HCT116 (cell line): ENCODE measurements at regions not wholly inside any gene's neighbourhood (a gene's known extent, or its start where the extent isn't known, plus 50 kb on each side); places are given as distances from the start of the nearest gene placed in this dataset.

Experiments used
- ATAC-seq: fragments of 200-7000 bp; cut with Tn5 transposase; 2 replicates; pipeline ENCODE4 v1.9.1; 2020; ENCODE audit warnings: mild to moderate bottlenecking, moderate library complexity
- BruUV-seq: library from RNA; stranded (reverse); fragments of 400-500 nt; replicated peaks from 2 replicates; lab custom pipeline; 2021; lab: Mats Ljungman, UMichigan
- CTCF ChIA-PET: fragments of 300-600 bp; sonication (Branson Sonifier 250); formaldehyde crosslinking; loops from one replicate; lab custom pipeline; 2021; ENCODE audit warnings: antibody characterized with exemption; lab: Charles Lee
- POLR2A ChIA-PET: fragments of 300-600, 350-600 bp; sonication (Branson Sonifier 250); formaldehyde crosslinking; loops from one replicate; lab custom pipeline; 2021; ENCODE audit warnings: antibody characterized with exemption; lab: Charles Lee
- RAD21 ChIA-PET, 2 experiments: fragments of 300-600 bp; sonication (Branson Sonifier 250); formaldehyde crosslinking; loops; one replicate each; lab custom pipeline; 2023; ENCODE audit warnings: low total read pairs in 2 of 2; ENCODE audit not compliant: uncharacterized antibody in 2 of 2, unreplicated experiment in 2 of 2, low non-redundant PET in 1 of 2; lab: Charles Lee
- DNase-seq: peaks from one replicate; pipeline ENCODE4 v3.0.0-alpha.2; 2010; ENCODE audit warnings: low read depth, low spot score
- H2AFZ ChIP-seq: fragments of 200-600 bp; shearing (Covaris generic), sonication (generic); 2 replicates; pipeline ENCODE4 v1.6.1; 2017; ENCODE audit warnings: low read depth, mixed run types, mixed read lengths, antibody characterized with exemption, low read length; ENCODE audit not compliant: poor library complexity, severe bottlenecking
- H3K27ac ChIP-seq: 2 replicates; pipeline ENCODE4 v1.5.1; 2012; ENCODE audit warnings: low read depth, low read length
- H3K27me3 ChIP-seq: fragments of 200-600 bp; sonication (generic); 2 replicates; pipeline ENCODE4 v1.6.1; 2016; ENCODE audit warnings: mixed run types, low read length, mixed read lengths; ENCODE audit not compliant: insufficient read depth
- H3K36me3 ChIP-seq, 2 experiments: fragments of 200-500 bp in 1 of 2; fragments of 200-600 bp in 1 of 2; sonication (Bioruptor generic) in 1 of 2; sonication (generic) in 1 of 2; 2 replicates each; pipeline versions ENCODE4 v1.5.1 to v1.6.1; 2014 to 2016; ENCODE audit warnings: low read length in 2 of 2, inconsistent platforms in 1 of 2, mixed read lengths in 1 of 2, mixed run types in 1 of 2; ENCODE audit not compliant: insufficient read depth in 2 of 2, control insufficient read depth in 1 of 2
- H3K4me1 ChIP-seq, 2 experiments: fragments of 200-600 bp in 1 of 2; sonication (generic) in 1 of 2; 2 replicates each; pipeline versions ENCODE4 v1.5.1 to v1.6.1; 2012 to 2017; ENCODE audit warnings: low read length in 2 of 2, inconsistent platforms in 1 of 2, mild to moderate bottlenecking in 1 of 2, mixed read lengths in 1 of 2, mixed run types in 1 of 2, moderate library complexity in 1 of 2; ENCODE audit not compliant: insufficient read depth in 2 of 2, control insufficient read depth in 1 of 2
- H3K4me2 ChIP-seq: fragments of 200-600 bp; sonication (generic); 2 replicates; pipeline ENCODE4 v1.6.1; 2017; ENCODE audit warnings: mixed run types, low read length, mixed read lengths
- H3K4me3 ChIP-seq, 2 experiments: fragments of 200-600 bp in 1 of 2; sonication (generic) in 1 of 2; replicated peaks in 1 of 2; 2 replicates each; pipeline ENCODE4 v1.5.1; 2011 to 2016; ENCODE audit warnings: low read length in 2 of 2, control low read depth in 1 of 2, low read depth in 1 of 2, mild to moderate bottlenecking in 1 of 2, mixed read lengths in 1 of 2, mixed run types in 1 of 2
- H3K79me2 ChIP-seq: fragments of 200-600 bp; sonication (generic); 2 replicates; pipeline ENCODE4 v1.6.1; 2017; ENCODE audit warnings: mild to moderate bottlenecking, mixed run types, low read length, moderate library complexity, mixed read lengths; ENCODE audit not compliant: insufficient read depth
- H3K9ac ChIP-seq: fragments of 200-600 bp; sonication (generic); 2 replicates; pipeline ENCODE4 v1.6.1; 2016; ENCODE audit warnings: low read length, mixed read lengths
- H3K9me2 ChIP-seq: fragments of 200-600 bp; sonication (generic), shearing (Covaris generic); 2 replicates; pipeline ENCODE4 v1.6.1; 2017; ENCODE audit warnings: mixed run types, mild to moderate bottlenecking, moderate library complexity; ENCODE audit not compliant: insufficient read depth
- H3K9me3 ChIP-seq, 2 experiments: fragments of 200-500 bp in 1 of 2; fragments of 200-600 bp in 1 of 2; sonication (Bioruptor generic) in 1 of 2; sonication (generic) in 1 of 2; 2 replicates each; pipeline ENCODE4 v1.6.1; 2014 to 2017; ENCODE audit warnings: low read length in 2 of 2, mixed read lengths in 2 of 2, inconsistent platforms in 1 of 2, low read depth in 1 of 2, mild to moderate bottlenecking in 1 of 2, mixed run types in 1 of 2, moderate library complexity in 1 of 2; ENCODE audit not compliant: control insufficient read depth in 1 of 2, insufficient read depth in 1 of 2
- H4K20me1 ChIP-seq: fragments of 200-600 bp; sonication (generic), shearing (Covaris generic); 2 replicates; pipeline ENCODE4 v1.6.1; 2017; ENCODE audit warnings: mixed run types, mild to moderate bottlenecking, moderate library complexity; ENCODE audit not compliant: insufficient read depth
- ATF3 ChIP-seq: IDR thresholded peaks from 2 replicates; pipeline ENCODE4 v1.6.1; 2012
- CBX3 ChIP-seq: IDR thresholded peaks from 2 replicates; pipeline ENCODE4 v1.6.1; 2012; ENCODE audit warnings: low read depth
- CEBPB ChIP-seq: IDR thresholded peaks from 2 replicates; pipeline ENCODE4 v1.6.1; 2012; ENCODE audit warnings: low read depth
- ELF1 ChIP-seq: IDR thresholded peaks from 2 replicates; pipeline ENCODE4 v1.6.1; 2012; ENCODE audit warnings: low read depth, borderline replicate concordance
- EZH2 ChIP-seq: fragments of 200-600 bp; sonication (generic); IDR thresholded peaks from 2 replicates; pipeline ENCODE4 v1.6.1; 2017; ENCODE audit warnings: antibody characterized with exemption, mixed run types
- JUND ChIP-seq: IDR thresholded peaks from 2 replicates; pipeline ENCODE4 v1.6.1; 2012
- POLR2A ChIP-seq: IDR thresholded peaks from 2 replicates; pipeline ENCODE4 v1.7.0; 2011; ENCODE audit warnings: borderline replicate concordance; ENCODE audit not compliant: insufficient read depth, insufficient read length; ENCODE audit errors: extremely low read depth
- RAD21 ChIP-seq: IDR thresholded peaks from 2 replicates; pipeline ENCODE4 v1.6.1; 2012; ENCODE audit warnings: low read depth, mild to moderate bottlenecking
- REST ChIP-seq: IDR thresholded peaks from 2 replicates; pipeline ENCODE4 v1.6.1; 2012; ENCODE audit warnings: low read depth
- SIN3A ChIP-seq: IDR thresholded peaks from 2 replicates; pipeline ENCODE4 v1.6.1; 2012; ENCODE audit warnings: low read depth
- YY1 ChIP-seq: IDR thresholded peaks from 2 replicates; pipeline ENCODE4 v1.6.1; 2011; ENCODE audit warnings: low read length, low read depth, moderate library complexity, mild to moderate bottlenecking; ENCODE audit not compliant: insufficient replicate concordance; ENCODE audit errors: extremely low read depth
- ZBTB33 ChIP-seq: IDR thresholded peaks from 2 replicates; pipeline ENCODE4 v1.6.1; 2011; ENCODE audit warnings: mild to moderate bottlenecking, low read length, moderate library complexity; ENCODE audit not compliant: insufficient replicate concordance; ENCODE audit errors: extremely low read depth
- ZFX ChIP-seq: fragments of 450-650 bp; IDR thresholded peaks from 2 replicates; pipeline ENCODE4 v1.6.1; 2017
- intact Hi-C: fragments of 100-400 bp; cut with micrococcal nuclease; formaldehyde crosslinking; loops from 2 replicates; pipeline ENCODE4 v1.10.0; 2022

DNA sequence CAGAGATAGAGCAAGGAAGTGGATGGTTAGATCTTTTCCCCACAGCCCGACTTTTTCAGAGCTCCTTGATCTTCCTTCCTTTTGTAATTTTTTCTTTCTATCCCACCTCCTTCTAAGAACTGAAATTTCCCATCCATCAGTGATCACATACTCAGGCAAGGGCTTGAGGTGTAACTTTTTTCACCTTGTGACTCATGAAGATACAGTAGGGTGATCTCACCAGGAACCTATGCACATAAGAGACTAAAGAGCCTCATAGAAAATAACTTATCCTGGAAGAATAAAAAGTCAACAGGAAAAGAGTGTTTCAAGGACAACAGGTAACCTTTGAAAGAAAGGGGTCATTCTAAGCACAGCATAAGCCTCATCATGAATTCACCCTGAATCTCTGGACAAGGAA lies 131.2 kb upstream of the HCCS start:
- no peaks in the 10 kb centered on the region for H3K9me2 ChIP-seq
- H3K4me2 ChIP-seq, result no peak overlapping the region
- no peak overlapping the region for H3K9ac ChIP-seq
- POLR2A ChIA-PET, result no interaction called here
- no peak for ATAC-seq
- no peak overlapping the region for H3K27ac ChIP-seq
- DNase-seq, result no peak
- no TSS peak for BruUV-seq
- no peaks in the 10 kb centered on the region for H4K20me1 ChIP-seq
- no peaks in the 10 kb centered on the region for H3K27me3 ChIP-seq
- TF ChIP-seq CEBPB, result no peak
- TF ChIP-seq YY1, result no peak
- no peak for TF ChIP-seq SIN3A
- TF ChIP-seq REST, result no peak
- no peak for TF ChIP-seq ELF1
- H3K36me3 ChIP-seq, result no peaks in the 10 kb centered on the region
- no peaks in the 10 kb centered on the region for H3K79me2 ChIP-seq
- RAD21 ChIA-PET, result no interaction called here
- no peaks in the 10 kb centered on the region for H3K9me3 ChIP-seq
- no peak overlapping the region for H2AFZ ChIP-seq
- no peaks in the 10 kb centered on the region for H3K4me1 ChIP-seq
- intact Hi-C loops, result no loop called here
- CTCF ChIA-PET, result no interaction called here
- H3K4me3 ChIP-seq, result no peak overlapping the region

DNA sequence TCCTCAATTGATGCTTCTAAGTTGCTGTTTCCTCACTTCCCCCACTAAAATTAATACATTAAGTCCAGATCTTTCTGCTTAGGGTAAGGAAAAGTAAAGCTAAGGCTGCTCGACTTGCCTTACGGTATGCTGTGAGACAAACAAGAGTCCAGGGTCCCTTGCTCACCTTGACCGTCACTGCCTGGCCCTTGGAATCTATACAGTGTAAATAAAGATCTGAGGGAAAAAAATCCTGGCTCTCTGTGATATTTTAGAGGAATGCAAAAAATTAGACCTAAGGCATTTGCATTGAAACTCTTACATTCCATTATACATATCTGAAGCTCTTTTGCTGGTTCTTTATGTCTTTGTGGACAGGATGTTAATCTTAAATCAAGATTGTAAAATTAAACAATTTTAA lies 129.6 kb upstream of the HCCS start:
- Histone ChIP-seq H2AFZ (no peak overlapping the region), H4K20me1 (no peaks in the 10 kb centered on the region), H3K36me3 (no peaks in the 10 kb centered on the region), H3K4me3 (no peak overlapping the region), H3K79me2 (no peaks in the 10 kb centered on the region), H3K27me3 (no peaks in the 10 kb centered on the region), H3K9me2 (no peaks in the 10 kb centered on the region), H3K4me2 (no peak overlapping the region), H3K9ac (no peak overlapping the region), H3K4me1 (no peaks in the 10 kb centered on the region), H3K27ac (no peak overlapping the region), H3K9me3 (no peaks in the 10 kb centered on the region)
- no TSS peak for BruUV-seq
- ChIA-PET CTCF (no interaction called here), RAD21 (no interaction called here), POLR2A (no interaction called here)
- intact Hi-C loops, result no loop called here
- ATAC-seq (no peak), DNase-seq (no peak)
- TF ChIP-seq RAD21 (no peak), EZH2 (no peak), REST (no peak), ZBTB33 (no peak), ATF3 (no peak), CBX3 (no peak), JUND (no peak), ZFX (no peak), ELF1 (no peak), POLR2A (no peak)
